A549 (cell line): ENCODE measurements at regions not wholly inside any gene's neighbourhood (a gene's known extent, or its start where the extent isn't known, plus 50 kb on each side); places are given as distances from the start of the nearest gene placed in this dataset.

Experiments
- BCL3 ChIP-seq: fragments of >200 bp; sonication (Bioruptor Twin); formaldehyde crosslinking; IDR thresholded peaks from 3 replicates; pipeline ENCODE4 v1.6.1; 2016
- CHD2 ChIP-seq: fragments of 150-350 bp; IDR thresholded peaks from 2 replicates; pipeline ENCODE4 v1.6.1; 2014; ENCODE audit warnings: low read length; ENCODE audit not compliant: partially characterized antibody
- CHD4 ChIP-seq: fragments of 200-600 bp; sonication (generic); IDR thresholded peaks from 2 replicates; pipeline ENCODE4 v1.6.1; 2016; ENCODE audit warnings: antibody characterized with exemption, mild to moderate bottlenecking, borderline replicate concordance
- EP300 ChIP-seq, 2 experiments: fragments of >200 bp; sonication (Bioruptor Twin); formaldehyde crosslinking; IDR thresholded peaks; 2 replicates in 1 of 2; 3 replicates in 1 of 2; pipeline ENCODE4 v1.6.1; 2016 to 2017
- JUNB ChIP-seq: fragments of >200 bp; sonication (Bioruptor Twin); formaldehyde crosslinking; IDR thresholded peaks from 2 replicates; pipeline ENCODE4 v1.6.1; 2016
- MAFK ChIP-seq: fragments of 450-650 bp; IDR thresholded peaks from 2 replicates; pipeline ENCODE4 v1.6.1; 2014; ENCODE audit not compliant: partially characterized antibody
- POLR2A ChIP-seq: IDR thresholded peaks from 2 replicates; pipeline ENCODE4 v1.6.1; 2012; ENCODE audit warnings: mild to moderate bottlenecking, low read length
- RAD21 ChIP-seq, 2 experiments: fragments of >200 bp in 1 of 2; sonication (Bioruptor Twin) in 1 of 2; formaldehyde crosslinking in 1 of 2; IDR thresholded peaks in 1 of 2; conservative IDR thresholded peaks in 1 of 2; 2 replicates in 1 of 2; 3 replicates in 1 of 2; pipeline ENCODE4 v1.6.1; 2012 to 2018; ENCODE audit warnings: inconsistent platforms in 1 of 2
- RCOR1 ChIP-seq: fragments of 150-350 bp; IDR thresholded peaks from 2 replicates; pipeline ENCODE4 v1.6.1; 2014; ENCODE audit warnings: antibody characterized with exemption, low read length, low read depth
- SMC3 ChIP-seq: fragments of >200 bp; sonication (Bioruptor Twin); formaldehyde crosslinking; IDR thresholded peaks from 3 replicates; pipeline ENCODE4 v1.6.1; 2018; ENCODE audit warnings: inconsistent platforms
- TP53 ChIP-seq: fragments of 250-450 bp; sonication (Bioruptor Pico); IDR thresholded peaks from 2 replicates; pipeline ENCODE4 v1.5.0; 2021; ENCODE audit warnings: mild to moderate bottlenecking, moderate library complexity
- TF ChIP-seq, protein P1 (sequence below): fragments of >200 bp; sonication (Bioruptor Twin); formaldehyde crosslinking; IDR thresholded peaks from 3 replicates; pipeline ENCODE4 v1.5.1; 2016
- TF ChIP-seq, protein P2 (sequence below): fragments of 450-650 bp; IDR thresholded peaks from 2 replicates; pipeline ENCODE4 v1.6.1; 2014; ENCODE audit warnings: antibody characterized with exemption

DNA sequence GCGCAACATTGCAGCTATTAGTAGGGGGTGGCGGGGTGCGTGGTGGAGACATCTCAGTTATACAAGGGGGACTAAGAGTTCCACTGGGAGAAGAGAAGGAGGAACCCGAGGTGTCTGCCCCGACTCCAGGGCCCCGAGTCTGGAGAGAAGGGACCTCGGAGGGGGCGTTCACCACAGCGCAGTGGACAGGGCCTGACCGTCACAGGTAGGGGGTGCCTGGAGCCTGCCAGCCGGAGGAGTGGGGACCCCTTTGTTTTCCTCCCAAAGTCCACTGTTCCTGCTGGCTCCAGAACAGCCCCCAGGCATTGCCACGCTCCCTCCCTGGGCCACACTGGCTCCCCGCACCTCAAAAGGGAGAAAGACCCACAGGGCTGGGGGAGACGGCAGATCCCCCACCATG is 175.9 kb upstream of the TNRC6C start:
- TF ChIP-seq, protein P1, sequence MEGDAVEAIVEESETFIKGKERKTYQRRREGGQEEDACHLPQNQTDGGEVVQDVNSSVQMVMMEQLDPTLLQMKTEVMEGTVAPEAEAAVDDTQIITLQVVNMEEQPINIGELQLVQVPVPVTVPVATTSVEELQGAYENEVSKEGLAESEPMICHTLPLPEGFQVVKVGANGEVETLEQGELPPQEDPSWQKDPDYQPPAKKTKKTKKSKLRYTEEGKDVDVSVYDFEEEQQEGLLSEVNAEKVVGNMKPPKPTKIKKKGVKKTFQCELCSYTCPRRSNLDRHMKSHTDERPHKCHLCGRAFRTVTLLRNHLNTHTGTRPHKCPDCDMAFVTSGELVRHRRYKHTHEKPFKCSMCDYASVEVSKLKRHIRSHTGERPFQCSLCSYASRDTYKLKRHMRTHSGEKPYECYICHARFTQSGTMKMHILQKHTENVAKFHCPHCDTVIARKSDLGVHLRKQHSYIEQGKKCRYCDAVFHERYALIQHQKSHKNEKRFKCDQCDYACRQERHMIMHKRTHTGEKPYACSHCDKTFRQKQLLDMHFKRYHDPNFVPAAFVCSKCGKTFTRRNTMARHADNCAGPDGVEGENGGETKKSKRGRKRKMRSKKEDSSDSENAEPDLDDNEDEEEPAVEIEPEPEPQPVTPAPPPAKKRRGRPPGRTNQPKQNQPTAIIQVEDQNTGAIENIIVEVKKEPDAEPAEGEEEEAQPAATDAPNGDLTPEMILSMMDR: no peak
- TF ChIP-seq TP53: no peak
- TF ChIP-seq POLR2A: no peak
- TF ChIP-seq RAD21 (conservative IDR thresholded peaks at IDR 0.05 in 1 of 2, IDR thresholded peaks at IDR 0.05 in 1 of 2): no peak
- TF ChIP-seq BCL3: no peak
- TF ChIP-seq SMC3: no peak
- no peak for TF ChIP-seq RCOR1
- TF ChIP-seq, protein P2, sequence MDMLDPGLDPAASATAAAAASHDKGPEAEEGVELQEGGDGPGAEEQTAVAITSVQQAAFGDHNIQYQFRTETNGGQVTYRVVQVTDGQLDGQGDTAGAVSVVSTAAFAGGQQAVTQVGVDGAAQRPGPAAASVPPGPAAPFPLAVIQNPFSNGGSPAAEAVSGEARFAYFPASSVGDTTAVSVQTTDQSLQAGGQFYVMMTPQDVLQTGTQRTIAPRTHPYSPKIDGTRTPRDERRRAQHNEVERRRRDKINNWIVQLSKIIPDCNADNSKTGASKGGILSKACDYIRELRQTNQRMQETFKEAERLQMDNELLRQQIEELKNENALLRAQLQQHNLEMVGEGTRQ: no peak
- TF ChIP-seq EP300 (IDR thresholded peaks at IDR 0.05): no peak
- no peak for TF ChIP-seq MAFK
- no peak for TF ChIP-seq JUNB
- TF ChIP-seq CHD4: no peak
- no peak for TF ChIP-seq CHD2
